Activated gamma-delta T cell treated with Interleukin-2 at 50 U/mL for 16 hours (primary cell): ENCODE measurements at regions not wholly inside any gene's neighbourhood (a gene's known extent, or its start where the extent isn't known, plus 50 kb on each side); places are given as distances from the start of the nearest gene placed in this dataset.
"Not testable (repeated sequence)": the region's sequence is repeated elsewhere in the genome, so short reads cannot be mapped to it uniquely, and the experiment has no call there.

Experiments
- DNase-seq: peaks from one replicate; pipeline ENCODE4 v3.0.0-alpha.2; 2020

- no peak for DNase-seq
These were observed 766.2 kb downstream of the PCDH17 start for GRCh38 chr13:58397596-58398387.

- DNase-seq = no peak
These were observed 767.7 kb downstream of the PCDH17 start for GRCh38 chr13:58399263-58399662.

- no peak for DNase-seq
These were observed 775.0 kb downstream of the PCDH17 start for GRCh38 chr13:58406545-58406944.

GRCh38 chr13:58429917-58430316, 798.4 kb downstream of the PCDH17 start:
- DNase-seq = no peak

- DNase-seq = no peak
These were observed 803.4 kb downstream of the PCDH17 start for GRCh38 chr13:58434943-58435342.

- no peak for DNase-seq
These were observed 805.9 kb downstream of the PCDH17 start for GRCh38 chr13:58437427-58437826.

GRCh38 chr13:58446979-58447378, 815.4 kb downstream of the PCDH17 start:
- no peak for DNase-seq

GRCh38 chr13:58452123-58452623, 820.6 kb downstream of the PCDH17 start:
- no peak for DNase-seq

- no peak for DNase-seq
These were observed 823.5 kb downstream of the PCDH17 start for GRCh38 chr13:58455094-58455493.

- no peak for DNase-seq
These were observed 829.7 kb downstream of the PCDH17 start for GRCh38 chr13:58461217-58461616.

- no peak for DNase-seq
These were observed 832.3 kb downstream of the PCDH17 start for GRCh38 chr13:58463841-58464240.

GRCh38 chr13:58467176-58467575, 835.6 kb downstream of the PCDH17 start:
- no peak for DNase-seq

- no peak for DNase-seq
These were observed 840.9 kb downstream of the PCDH17 start for GRCh38 chr13:58472483-58472882.

GRCh38 chr13:58474581-58474980, 843.0 kb downstream of the PCDH17 start:
- no peak for DNase-seq

- no peak for DNase-seq
These were observed 844.8 kb downstream of the PCDH17 start for GRCh38 chr13:58476206-58476918.

GRCh38 chr13:58478858-58479257, 847.3 kb downstream of the PCDH17 start:
- DNase-seq = no peak

- no peak for DNase-seq
These were observed 848.5 kb downstream of the PCDH17 start for GRCh38 chr13:58480061-58480460.

GRCh38 chr13:58488251-58488650, 856.7 kb downstream of the PCDH17 start:
- DNase-seq = no peak

- no peak for DNase-seq
These were observed 864.1 kb downstream of the PCDH17 start for GRCh38 chr13:58495668-58496067.

- DNase-seq = no peak
These were observed 869.4 kb downstream of the PCDH17 start for GRCh38 chr13:58500938-58501337.

GRCh38 chr13:58504202-58504700, 872.7 kb downstream of the PCDH17 start:
- DNase-seq = not testable (repeated sequence)

GRCh38 chr13:58505262-58505920, 873.8 kb downstream of the PCDH17 start:
- not testable (repeated sequence) for DNase-seq

- DNase-seq = no peak
These were observed 896.8 kb downstream of the PCDH17 start for GRCh38 chr13:58528351-58528750.
